ENCODE measurements at regions not wholly inside any gene's neighbourhood (a gene's known extent, or its start where the extent isn't known, plus 50 kb on each side); places are given as distances from the start of the nearest gene placed in this dataset.

DNA sequence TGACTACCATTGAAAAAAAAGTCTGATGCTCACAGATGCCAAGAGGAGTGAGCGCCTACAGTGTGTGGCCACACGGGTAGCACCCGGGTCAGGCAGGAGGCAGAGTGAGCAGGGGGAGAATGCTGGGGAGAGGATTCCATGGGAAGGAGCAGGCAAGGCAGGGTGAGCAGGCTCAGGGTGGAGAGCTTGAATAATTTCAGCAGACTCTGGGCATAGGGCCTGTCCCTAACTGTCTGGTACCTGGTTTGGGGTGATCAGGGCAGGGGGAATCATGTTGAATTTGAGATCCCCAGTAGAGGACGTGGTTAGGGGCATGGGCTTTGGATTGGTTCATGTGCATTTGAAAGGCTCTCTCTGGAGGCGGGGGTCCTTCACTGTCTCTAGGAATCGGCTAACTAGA is 51.2 kb upstream of the TLR3 start:
- Mint-ChIP-seq H3K36me3 (ENCODE audit: low read depth) (no peaks in the 10 kb centered on the region), H3K4me1 (peaks cover 13% of the 10 kb centered on the region), H3K27ac (ENCODE audit: unreplicated experiment) (no peak overlapping the region), H3K27me3 (ENCODE audit: low read depth) (no peaks in the 10 kb centered on the region), H3K9me3 (no peaks in the 10 kb centered on the region), H3K4me3 (no peak overlapping the region)
- DNase-seq (ENCODE audit: low read depth, low spot score) = no peak
- TF ChIP-seq, protein P1, sequence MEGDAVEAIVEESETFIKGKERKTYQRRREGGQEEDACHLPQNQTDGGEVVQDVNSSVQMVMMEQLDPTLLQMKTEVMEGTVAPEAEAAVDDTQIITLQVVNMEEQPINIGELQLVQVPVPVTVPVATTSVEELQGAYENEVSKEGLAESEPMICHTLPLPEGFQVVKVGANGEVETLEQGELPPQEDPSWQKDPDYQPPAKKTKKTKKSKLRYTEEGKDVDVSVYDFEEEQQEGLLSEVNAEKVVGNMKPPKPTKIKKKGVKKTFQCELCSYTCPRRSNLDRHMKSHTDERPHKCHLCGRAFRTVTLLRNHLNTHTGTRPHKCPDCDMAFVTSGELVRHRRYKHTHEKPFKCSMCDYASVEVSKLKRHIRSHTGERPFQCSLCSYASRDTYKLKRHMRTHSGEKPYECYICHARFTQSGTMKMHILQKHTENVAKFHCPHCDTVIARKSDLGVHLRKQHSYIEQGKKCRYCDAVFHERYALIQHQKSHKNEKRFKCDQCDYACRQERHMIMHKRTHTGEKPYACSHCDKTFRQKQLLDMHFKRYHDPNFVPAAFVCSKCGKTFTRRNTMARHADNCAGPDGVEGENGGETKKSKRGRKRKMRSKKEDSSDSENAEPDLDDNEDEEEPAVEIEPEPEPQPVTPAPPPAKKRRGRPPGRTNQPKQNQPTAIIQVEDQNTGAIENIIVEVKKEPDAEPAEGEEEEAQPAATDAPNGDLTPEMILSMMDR (conservative IDR thresholded peaks at IDR 0.05) = no peak

- Mint-ChIP-seq H3K27ac (ENCODE audit: unreplicated experiment) (no peak overlapping the region), H3K9me3 (no peaks in the 10 kb centered on the region), H3K36me3 (ENCODE audit: low read depth) (no peaks in the 10 kb centered on the region), H3K4me1 (peaks cover 13% of the 10 kb centered on the region), H3K4me3 (no peak overlapping the region), H3K27me3 (ENCODE audit: low read depth) (no peaks in the 10 kb centered on the region)
- TF ChIP-seq, protein P1 (conservative IDR thresholded peaks at IDR 0.05) = no peak
- DNase-seq (ENCODE audit: low read depth, low spot score) = no peak
Observed at GRCh38 chr4:186018261-186018660, 50.7 kb upstream of the TLR3 start.

DNA sequence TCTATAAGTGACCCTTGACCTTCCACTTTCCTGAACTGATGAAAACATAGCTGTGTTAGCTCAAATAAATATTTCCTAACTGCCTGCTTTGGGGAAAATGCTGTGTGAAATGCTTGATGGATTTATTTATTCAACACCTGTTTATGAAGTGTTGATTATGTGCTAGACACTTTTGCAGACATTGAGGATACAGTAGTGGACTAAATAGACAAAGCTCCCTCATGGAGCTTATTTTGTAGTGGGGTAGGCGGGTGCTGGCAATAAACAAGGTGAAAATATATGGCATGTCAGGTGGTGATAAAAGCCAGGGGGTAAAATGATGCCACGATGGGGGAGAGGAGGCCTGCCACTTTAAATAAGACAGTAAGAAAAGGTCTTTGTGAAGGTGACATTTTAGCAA is 50.2 kb upstream of the TLR3 start:
- TF ChIP-seq, protein P1 (conservative IDR thresholded peaks at IDR 0.05) = no peak
- Mint-ChIP-seq H3K36me3 (ENCODE audit: low read depth) (no peaks in the 10 kb centered on the region), H3K27me3 (ENCODE audit: low read depth) (no peaks in the 10 kb centered on the region), H3K4me1 (peaks cover 13% of the 10 kb centered on the region), H3K4me3 (no peak overlapping the region), H3K9me3 (no peaks in the 10 kb centered on the region), H3K27ac (ENCODE audit: unreplicated experiment) (no peak overlapping the region)
- no peak for DNase-seq (ENCODE audit: low read depth, low spot score)

Data from neural crest cell (in vitro differentiated cells).